Right lobe of liver (tissue), 4 donors: ENCODE measurements at regions not wholly inside any gene's neighbourhood (a gene's known extent, or its start where the extent isn't known, plus 50 kb on each side); places are given as distances from the start of the nearest gene placed in this dataset.

ENCODE experiments used
- POLR2A ChIP-seq: fragments of 450-650 bp; IDR thresholded peaks from one replicate; pipeline ENCODE4 v1.6.1; 2017; ENCODE audit warnings: antibody characterized with exemption, mild to moderate bottlenecking
- TF ChIP-seq, protein P1 (sequence below), 4 donors: fragments of 200-600 bp in 3 of 4; fragments of 450-650 bp in 1 of 4; IDR thresholded peaks; one replicate each; pipeline versions ENCODE4 v1.5.1 to v1.8.0; 2016 to 2022; ENCODE audit warnings: antibody characterized with exemption in 4 of 4, mild to moderate bottlenecking in 2 of 4
- donor health status: DM: no; HTN: no; CAD: no.
- donor health status: DM: no; HTN: no; CAD: no.
- donor health status: DM: no; HTN: yes; CAD: no.

DNA sequence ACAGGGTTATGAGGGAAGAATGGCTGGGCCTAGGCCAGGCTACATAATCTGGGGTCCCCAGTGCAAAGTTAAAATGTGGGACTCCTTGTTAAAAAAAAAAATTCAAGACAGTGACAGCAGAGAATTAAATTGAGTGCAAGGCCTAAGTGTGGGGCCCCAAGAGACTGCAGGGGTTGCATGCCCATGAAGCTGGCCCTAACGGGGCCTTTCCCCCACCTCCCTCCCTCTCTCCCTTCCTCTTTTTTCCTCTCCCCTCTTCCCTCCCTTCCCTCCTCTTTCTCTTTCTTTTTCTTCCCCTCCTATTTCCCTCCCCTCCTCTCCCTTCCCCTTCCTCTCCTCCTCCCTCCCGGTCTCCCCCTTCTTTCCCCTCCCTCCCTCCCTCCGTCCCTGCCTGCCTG, 266.7 kb downstream of the LMO4 start:
- TF ChIP-seq, protein P1, sequence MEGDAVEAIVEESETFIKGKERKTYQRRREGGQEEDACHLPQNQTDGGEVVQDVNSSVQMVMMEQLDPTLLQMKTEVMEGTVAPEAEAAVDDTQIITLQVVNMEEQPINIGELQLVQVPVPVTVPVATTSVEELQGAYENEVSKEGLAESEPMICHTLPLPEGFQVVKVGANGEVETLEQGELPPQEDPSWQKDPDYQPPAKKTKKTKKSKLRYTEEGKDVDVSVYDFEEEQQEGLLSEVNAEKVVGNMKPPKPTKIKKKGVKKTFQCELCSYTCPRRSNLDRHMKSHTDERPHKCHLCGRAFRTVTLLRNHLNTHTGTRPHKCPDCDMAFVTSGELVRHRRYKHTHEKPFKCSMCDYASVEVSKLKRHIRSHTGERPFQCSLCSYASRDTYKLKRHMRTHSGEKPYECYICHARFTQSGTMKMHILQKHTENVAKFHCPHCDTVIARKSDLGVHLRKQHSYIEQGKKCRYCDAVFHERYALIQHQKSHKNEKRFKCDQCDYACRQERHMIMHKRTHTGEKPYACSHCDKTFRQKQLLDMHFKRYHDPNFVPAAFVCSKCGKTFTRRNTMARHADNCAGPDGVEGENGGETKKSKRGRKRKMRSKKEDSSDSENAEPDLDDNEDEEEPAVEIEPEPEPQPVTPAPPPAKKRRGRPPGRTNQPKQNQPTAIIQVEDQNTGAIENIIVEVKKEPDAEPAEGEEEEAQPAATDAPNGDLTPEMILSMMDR (IDR thresholded peaks at IDR 0.05) = no peak
- TF ChIP-seq POLR2A = no peak
